ENCODE measurements at regions not wholly inside any gene's neighbourhood (a gene's known extent, or its start where the extent isn't known, plus 50 kb on each side); places are given as distances from the start of the nearest gene placed in this dataset.

DNA sequence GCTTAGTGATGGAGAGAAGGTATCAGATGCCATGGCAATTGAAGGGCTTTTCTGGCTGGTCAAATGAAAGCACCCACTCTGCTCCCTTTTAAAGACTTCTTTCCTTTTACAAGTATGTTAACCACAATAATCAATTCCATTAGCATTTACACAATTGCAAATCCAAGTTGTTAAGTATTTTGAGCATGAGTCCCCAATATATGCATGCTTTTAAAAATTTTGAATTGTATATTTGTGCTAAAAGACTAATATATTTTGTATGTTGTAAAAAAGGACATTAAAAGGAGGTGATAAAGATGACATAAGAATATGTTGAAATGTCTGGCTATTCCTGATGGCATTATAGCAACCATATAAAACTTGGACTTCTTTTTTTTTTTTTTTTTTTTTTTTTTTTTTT is 639.9 kb upstream of the CPEB2 start:
- Histone ChIP-seq H3K9ac (no peak overlapping the region), H3K4me2 (no peak overlapping the region), H3K4me1 (peaks cover 0 to 10% (median 5%) of the 10 kb centered on the region in 10 experiments; a peak in 9 of 20 replicates), H3K27me3 (no peaks in the 10 kb centered on the region), H3K4me3 (no peak overlapping the region), H4K20me1 (no peaks in the 10 kb centered on the region), H3K36me3 (no peaks in the 10 kb centered on the region), H3K27ac (no peak overlapping the region), H3K9me3 (replicated peaks in 1 of 11) (peaks cover 0 to 10% (median 0%) of the 10 kb centered on the region in 11 experiments; a peak in 3 of 22 replicates)
- no peak for TF ChIP-seq Cebpa-rat (IDR thresholded peaks at IDR 0.05)

DNA sequence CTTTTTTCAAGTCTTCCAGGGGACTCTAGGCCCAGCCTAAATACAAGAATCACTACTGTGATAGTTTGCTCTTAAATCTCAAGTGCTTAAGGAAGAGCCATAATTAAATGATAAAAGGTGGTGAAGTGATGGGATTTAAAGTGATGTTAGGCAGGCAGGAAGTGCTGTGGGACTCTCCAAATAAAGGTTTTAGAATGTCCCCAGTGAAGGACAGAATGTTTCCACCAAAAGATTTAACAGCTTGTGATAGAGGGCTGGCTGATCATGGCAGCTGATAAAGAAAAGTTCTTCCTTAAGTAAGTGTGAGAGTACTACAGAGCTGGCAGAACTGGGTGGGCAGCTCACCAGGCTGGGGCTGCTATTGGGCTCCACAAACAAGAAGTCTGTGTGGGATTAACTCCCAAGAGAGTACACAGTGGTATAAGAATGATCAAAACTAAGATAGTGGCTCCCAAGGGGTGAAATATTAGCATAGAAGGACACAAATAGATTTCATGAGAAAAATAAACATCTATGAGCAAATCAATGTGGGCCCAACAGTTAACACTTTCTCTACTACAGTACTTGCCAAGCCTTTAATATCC is 637.2 kb upstream of the CPEB2 start:
- Histone ChIP-seq H3K36me3 (no peaks in the 10 kb centered on the region), H3K9ac (no peak overlapping the region), H3K27ac (no peak overlapping the region), H3K4me3 (no peak overlapping the region), H3K27me3 (no peaks in the 10 kb centered on the region), H3K4me2 (peak overlapping the region in 8 of 11 experiments; percentile 4 to 62 (median 24); a peak in 11 of 22 replicates), H3K9me3 (replicated peaks in 1 of 11) (no peaks in the 10 kb centered on the region), H4K20me1 (no peaks in the 10 kb centered on the region), H3K4me1 (peaks cover 0 to 10% (median 5%) of the 10 kb centered on the region in 10 experiments; a peak in 9 of 20 replicates)
- no peak for TF ChIP-seq Cebpa-rat (IDR thresholded peaks at IDR 0.05)

DNA sequence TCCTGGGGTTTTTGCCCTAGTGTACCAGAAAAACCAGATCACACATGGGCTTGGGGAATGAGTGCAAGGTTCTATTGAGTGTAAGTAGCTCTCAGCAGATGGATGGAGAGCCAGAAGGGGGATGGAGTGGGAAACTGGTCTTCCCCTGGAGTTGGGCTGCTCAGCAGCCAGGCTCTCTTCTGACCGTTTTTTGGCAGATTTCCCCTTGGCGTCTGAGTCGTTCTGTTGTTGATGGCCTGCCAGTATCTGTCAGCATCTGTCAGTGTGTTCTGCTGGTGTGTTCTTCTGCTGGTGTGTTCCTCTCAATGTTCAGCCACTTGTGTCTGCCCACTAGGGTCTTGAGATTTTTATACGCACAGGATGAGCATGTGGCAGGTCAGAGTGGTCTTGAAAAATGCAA is 633.9 kb upstream of the CPEB2 start:
- H3K9ac ChIP-seq = no peak overlapping the region
- no peak overlapping the region for H3K27ac ChIP-seq
- no peaks in the 10 kb centered on the region for H3K9me3 ChIP-seq (replicated peaks in 1 of 11)
- H3K36me3 ChIP-seq = no peaks in the 10 kb centered on the region
- H3K4me1 ChIP-seq = peaks cover 0 to 10% (median 5%) of the 10 kb centered on the region in 10 experiments; a peak in 9 of 20 replicates
- TF ChIP-seq Cebpa-rat (IDR thresholded peaks at IDR 0.05) = no peak
- no peaks in the 10 kb centered on the region for H3K27me3 ChIP-seq
- H3K4me3 ChIP-seq = no peak overlapping the region
- H4K20me1 ChIP-seq = no peaks in the 10 kb centered on the region
- H3K4me2 ChIP-seq = no peak overlapping the region

DNA sequence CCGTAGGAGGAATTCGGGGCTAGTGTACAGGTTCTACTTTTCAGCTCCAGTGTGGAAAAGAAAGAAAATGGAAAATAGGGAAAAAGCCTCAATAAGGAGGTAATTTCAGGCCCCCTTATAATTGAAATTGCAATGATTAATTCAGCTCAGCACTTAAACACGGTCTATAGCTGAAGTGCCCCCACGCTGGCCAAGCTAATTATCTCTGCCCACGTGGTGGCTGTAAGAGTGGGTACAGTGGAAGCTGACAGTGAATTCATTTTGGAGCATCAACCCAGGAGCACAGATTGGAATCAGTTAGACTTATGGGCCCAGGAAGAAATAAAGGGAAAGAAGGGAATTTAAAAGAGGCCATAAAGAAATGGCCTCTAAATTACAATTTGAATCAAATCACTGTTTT is 631.1 kb upstream of the CPEB2 start:
- Histone ChIP-seq H4K20me1 (no peaks in the 10 kb centered on the region), H3K4me1 (no peaks in the 10 kb centered on the region), H3K9me3 (replicated peaks in 1 of 11) (no peaks in the 10 kb centered on the region), H3K36me3 (no peaks in the 10 kb centered on the region), H3K4me2 (no peak overlapping the region), H3K27me3 (no peaks in the 10 kb centered on the region), H3K27ac (no peak overlapping the region), H3K4me3 (no peak overlapping the region), H3K9ac (no peak overlapping the region)
- TF ChIP-seq Cebpa-rat (IDR thresholded peaks at IDR 0.05) = no peak

DNA sequence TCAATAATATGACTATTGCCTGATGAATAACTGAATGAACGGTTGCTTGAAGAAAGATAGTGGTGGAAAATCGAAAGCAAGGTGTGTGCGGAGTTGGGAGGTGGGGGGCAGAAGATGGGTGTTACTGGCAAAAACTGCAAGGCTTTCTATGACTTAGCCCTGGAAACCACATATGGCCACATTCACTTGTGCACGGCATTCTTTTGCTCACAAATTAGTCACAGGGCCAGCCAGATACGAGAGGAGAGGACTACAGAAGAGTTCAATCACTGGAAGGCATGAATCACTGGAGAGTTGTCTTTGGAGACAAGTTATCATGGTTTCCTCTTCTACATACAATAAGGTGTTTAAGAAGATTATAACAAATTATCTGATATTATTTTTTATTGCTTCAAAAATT is 626.5 kb upstream of the CPEB2 start:
- no peaks in the 10 kb centered on the region for H3K4me1 ChIP-seq

DNA sequence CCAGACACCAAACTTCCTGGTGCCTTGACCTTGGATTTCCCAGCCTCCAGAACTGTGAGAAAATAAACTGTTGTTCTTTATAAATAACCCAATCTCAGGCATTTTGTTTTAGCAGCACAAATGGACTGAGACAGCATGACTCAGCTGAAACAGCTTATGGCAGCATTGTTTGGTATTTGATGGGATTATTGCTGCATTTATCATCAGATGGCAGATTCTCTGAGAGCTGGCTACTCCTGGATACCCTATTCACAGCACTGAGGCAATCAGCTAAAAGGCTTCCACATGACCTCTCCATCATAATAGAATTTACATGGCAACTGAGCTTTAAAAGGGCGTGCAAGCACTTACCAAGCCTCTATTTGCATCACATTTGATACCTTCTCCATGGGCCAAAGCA is 623.1 kb upstream of the CPEB2 start:
- H4K20me1 ChIP-seq = no peaks in the 10 kb centered on the region
- no peaks in the 10 kb centered on the region for H3K36me3 ChIP-seq
- no peak overlapping the region for H3K4me2 ChIP-seq
- no peak for TF ChIP-seq Cebpa-rat (IDR thresholded peaks at IDR 0.05)
- H3K27ac ChIP-seq = no peak overlapping the region
- H3K9ac ChIP-seq = no peak overlapping the region
- H3K9me3 ChIP-seq (replicated peaks in 1 of 11) = peaks cover 0 to 10% (median 0%) of the 10 kb centered on the region in 11 experiments; a peak in 4 of 22 replicates
- H3K4me3 ChIP-seq = no peak overlapping the region
- H3K4me1 ChIP-seq = no peaks in the 10 kb centered on the region
- no peaks in the 10 kb centered on the region for H3K27me3 ChIP-seq

More for the DNA sequence above, 626.5 kb upstream of the CPEB2 start:
- H3K4me3 ChIP-seq = no peak overlapping the region
- H3K27me3 ChIP-seq = no peaks in the 10 kb centered on the region
- H3K4me2 ChIP-seq = no peak overlapping the region
- TF ChIP-seq Cebpa-rat (IDR thresholded peaks at IDR 0.05) = no peak
- H3K9ac ChIP-seq = no peak overlapping the region
- no peaks in the 10 kb centered on the region for H3K36me3 ChIP-seq
- no peak overlapping the region for H3K27ac ChIP-seq
- H3K9me3 ChIP-seq (replicated peaks in 1 of 11) = peaks cover 0 to 10% (median 0%) of the 10 kb centered on the region in 11 experiments; a peak in 4 of 22 replicates
- H4K20me1 ChIP-seq = no peaks in the 10 kb centered on the region

DNA sequence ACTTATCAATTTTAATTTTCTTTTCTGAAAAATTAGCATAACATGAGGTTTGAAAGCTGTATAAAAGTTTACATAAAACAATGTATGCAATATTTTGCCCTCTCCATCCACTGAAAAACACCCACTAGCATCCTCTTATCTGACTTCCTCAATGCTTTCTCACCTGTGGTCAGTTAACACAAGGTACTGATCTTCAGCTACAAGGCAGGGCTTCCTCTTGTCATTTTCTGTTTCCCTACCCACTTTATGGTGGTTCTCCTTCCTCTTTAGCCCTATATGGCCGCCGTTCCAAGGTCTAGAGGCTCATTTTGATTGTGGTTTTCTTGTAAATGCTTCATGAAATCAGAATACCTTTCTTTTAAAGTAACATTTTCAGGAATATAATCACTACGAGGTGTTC is 618.6 kb upstream of the CPEB2 start:
- TF ChIP-seq Cebpa-rat (IDR thresholded peaks at IDR 0.05) = no peak

DNA sequence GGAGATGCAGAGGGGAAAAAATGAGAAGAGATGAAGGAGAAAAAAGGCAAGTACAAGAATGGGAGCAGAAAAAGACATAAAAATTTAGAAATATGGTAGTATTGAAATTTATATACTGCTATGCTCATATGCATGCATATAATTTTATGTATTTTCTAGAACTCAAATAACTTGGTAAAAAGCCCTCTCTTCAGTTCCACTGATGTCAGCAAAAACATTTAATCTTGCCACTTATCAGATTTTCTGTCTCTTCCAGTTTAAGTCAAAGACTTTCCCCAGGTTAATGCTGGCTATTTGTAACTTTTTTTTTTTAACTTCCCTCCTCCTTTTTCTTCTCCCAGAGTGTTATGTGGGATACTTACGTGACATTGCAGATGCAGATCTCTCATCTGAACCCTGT is 617.5 kb upstream of the CPEB2 start:
- Histone ChIP-seq H3K9ac (no peak overlapping the region), H3K27ac (no peak overlapping the region), H3K9me3 (replicated peaks in 1 of 11) (no peaks in the 10 kb centered on the region), H4K20me1 (no peaks in the 10 kb centered on the region), H3K4me3 (no peak overlapping the region), H3K4me1 (peaks cover 0 to 15% (median 0%) of the 10 kb centered on the region in 10 experiments; a peak in 3 of 20 replicates), H3K36me3 (no peaks in the 10 kb centered on the region), H3K4me2 (no peak overlapping the region), H3K27me3 (no peaks in the 10 kb centered on the region)
- TF ChIP-seq Cebpa-rat (IDR thresholded peaks at IDR 0.05) = no peak

More for the DNA sequence above, 618.6 kb upstream of the CPEB2 start:
- no peaks in the 10 kb centered on the region for H3K27me3 ChIP-seq
- H3K9ac ChIP-seq = no peak overlapping the region
- H3K36me3 ChIP-seq = no peaks in the 10 kb centered on the region
- peaks cover 0 to 15% (median 0%) of the 10 kb centered on the region in 10 experiments; a peak in 3 of 20 replicates for H3K4me1 ChIP-seq
- H3K9me3 ChIP-seq (replicated peaks in 1 of 11) = peaks cover 0 to 7% (median 0%) of the 10 kb centered on the region in 11 experiments; a peak in 4 of 22 replicates
- H3K4me2 ChIP-seq = no peak overlapping the region
- no peaks in the 10 kb centered on the region for H4K20me1 ChIP-seq
- H3K4me3 ChIP-seq = no peak overlapping the region
- H3K27ac ChIP-seq = no peak overlapping the region

DNA sequence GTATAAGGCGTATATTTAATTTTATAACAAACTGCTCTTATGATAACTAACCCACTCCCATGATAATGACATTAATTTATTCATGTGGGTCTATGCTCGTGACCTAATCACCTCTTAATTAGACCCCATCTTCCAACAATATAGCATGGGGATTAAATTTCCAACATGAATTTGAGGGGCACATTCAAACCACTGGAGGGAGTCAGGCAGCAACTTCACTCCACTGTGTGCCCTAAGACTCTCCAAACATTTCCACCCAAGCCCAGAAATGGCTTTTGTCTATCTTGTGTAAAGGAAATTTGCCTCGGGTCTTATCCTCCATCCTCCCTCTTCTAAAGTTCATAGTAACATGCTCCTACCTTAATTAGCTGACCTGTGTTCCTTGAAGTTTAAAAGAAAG is 616.1 kb upstream of the CPEB2 start:
- H3K4me1 ChIP-seq = peaks cover 0 to 15% (median 0%) of the 10 kb centered on the region in 10 experiments; a peak in 3 of 20 replicates
- no peak overlapping the region for H3K27ac ChIP-seq
- no peak for TF ChIP-seq Cebpa-rat (IDR thresholded peaks at IDR 0.05)
- H3K9ac ChIP-seq = no peak overlapping the region
- H3K9me3 ChIP-seq (replicated peaks in 1 of 11) = no peaks in the 10 kb centered on the region
- no peaks in the 10 kb centered on the region for H3K36me3 ChIP-seq
- H3K4me2 ChIP-seq = no peak overlapping the region
- H4K20me1 ChIP-seq = no peaks in the 10 kb centered on the region
- H3K27me3 ChIP-seq = no peaks in the 10 kb centered on the region
- H3K4me3 ChIP-seq = no peak overlapping the region

DNA sequence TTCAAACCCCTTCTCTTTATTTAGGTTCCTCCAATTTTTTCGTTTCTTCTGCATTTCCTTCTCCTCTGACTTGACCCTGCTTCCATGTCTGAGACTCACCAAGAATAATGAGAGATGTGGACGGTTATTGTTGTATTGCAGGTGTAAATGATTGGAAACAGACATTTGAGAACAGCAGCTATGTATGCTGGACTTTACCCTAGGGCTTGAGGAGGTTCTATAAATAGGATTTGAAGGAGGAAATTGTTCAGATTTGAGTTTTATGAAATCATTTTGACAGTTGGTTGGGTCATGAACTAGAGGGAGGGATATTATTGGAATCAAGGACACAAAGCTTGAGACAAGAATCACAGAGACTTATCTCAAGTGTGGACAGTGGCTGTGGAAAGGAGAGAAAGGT is 614.6 kb upstream of the CPEB2 start:
- Histone ChIP-seq H3K27ac (no peak overlapping the region), H3K9ac (no peak overlapping the region), H3K4me3 (no peak overlapping the region), H3K4me2 (peak overlapping the region in 4 of 11 experiments; percentile 15 to 38 (median 25); a peak in 4 of 22 replicates), H3K27me3 (no peaks in the 10 kb centered on the region), H3K9me3 (replicated peaks in 1 of 11) (no peaks in the 10 kb centered on the region), H3K36me3 (no peaks in the 10 kb centered on the region), H3K4me1 (peaks cover 0 to 15% (median 0%) of the 10 kb centered on the region in 10 experiments; a peak in 3 of 20 replicates), H4K20me1 (no peaks in the 10 kb centered on the region)
- no peak for TF ChIP-seq Cebpa-rat (IDR thresholded peaks at IDR 0.05)

All from BLaER1 treated with 17β-estradiol and CSF1 and Interleukin-3, amounts not matched to agents 10 nM and 100 nM (cell line).